Stimulated activated CD4-positive, alpha-beta T cell treated with anti-CD3 and anti-CD28 coated beads, Interleukin-2, amount 100 ng/mL, for 4 hours (primary cell): ENCODE measurements at regions not wholly inside any gene's neighbourhood (a gene's known extent, or its start where the extent isn't known, plus 50 kb on each side); places are given as distances from the start of the nearest gene placed in this dataset.

Experiments
- DNase-seq: peaks from one replicate; pipeline ENCODE4 v3.0.0-alpha.2; 2020; ENCODE audit warnings: low read depth

DNA sequence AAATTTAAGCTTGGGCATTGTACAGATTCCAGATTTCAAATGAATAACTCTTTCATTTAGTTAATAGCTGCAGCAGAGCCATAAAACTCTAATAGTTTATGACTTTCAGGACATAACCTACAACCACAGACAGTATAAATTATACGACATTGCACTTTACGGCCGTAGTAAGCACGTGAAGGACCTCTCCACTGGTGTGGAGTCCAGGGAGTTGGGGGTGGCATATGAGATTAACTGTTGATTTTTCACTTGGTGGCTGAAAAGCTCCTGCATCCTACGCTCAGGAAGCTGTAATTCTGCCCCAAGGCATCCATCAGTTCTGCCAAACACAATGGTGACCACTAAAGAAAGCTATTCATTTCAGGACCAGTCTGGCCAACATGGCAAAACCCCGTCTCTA is 376.2 kb downstream of the SOX11 start:
- no peak for DNase-seq

DNA sequence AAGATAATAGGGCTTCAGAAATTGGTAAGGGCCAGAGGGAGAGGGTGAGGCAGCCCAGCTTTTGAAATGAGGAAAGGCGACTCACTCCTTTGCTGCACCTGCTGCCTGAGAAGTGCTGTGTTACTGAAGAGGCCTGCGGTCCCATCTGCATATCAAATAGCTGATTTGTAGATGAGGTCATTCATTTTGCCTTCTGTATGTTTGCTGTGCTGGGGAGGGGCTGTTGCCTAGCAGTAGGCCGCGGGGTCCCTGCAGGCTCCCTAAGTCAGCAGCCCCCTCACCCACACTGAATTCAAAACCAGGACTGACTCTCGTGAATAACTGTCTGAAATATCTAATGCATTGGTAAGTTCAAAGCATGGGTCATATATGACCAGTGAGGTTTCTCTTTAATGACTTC is 377.2 kb downstream of the SOX11 start:
- no peak for DNase-seq

DNA sequence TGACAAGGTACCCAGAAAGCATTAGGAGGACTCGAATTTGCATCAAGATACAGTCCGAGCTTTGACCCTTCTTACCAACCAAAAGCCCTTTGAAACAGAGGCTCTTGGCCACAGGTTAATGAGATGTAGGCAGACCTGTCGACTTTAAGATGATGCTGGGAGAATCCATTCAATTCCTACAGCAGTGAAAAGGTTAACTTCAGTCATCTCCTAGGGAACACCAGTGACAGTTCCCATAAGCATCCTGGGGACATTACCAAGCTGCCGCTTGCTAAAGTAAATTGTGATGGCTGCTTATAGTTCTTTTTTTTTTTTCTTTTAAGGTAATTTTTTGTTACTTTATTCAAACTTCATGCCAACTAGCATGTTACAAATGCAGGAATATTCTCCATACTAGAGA is 379.3 kb downstream of the SOX11 start:
- no peak for DNase-seq

DNA sequence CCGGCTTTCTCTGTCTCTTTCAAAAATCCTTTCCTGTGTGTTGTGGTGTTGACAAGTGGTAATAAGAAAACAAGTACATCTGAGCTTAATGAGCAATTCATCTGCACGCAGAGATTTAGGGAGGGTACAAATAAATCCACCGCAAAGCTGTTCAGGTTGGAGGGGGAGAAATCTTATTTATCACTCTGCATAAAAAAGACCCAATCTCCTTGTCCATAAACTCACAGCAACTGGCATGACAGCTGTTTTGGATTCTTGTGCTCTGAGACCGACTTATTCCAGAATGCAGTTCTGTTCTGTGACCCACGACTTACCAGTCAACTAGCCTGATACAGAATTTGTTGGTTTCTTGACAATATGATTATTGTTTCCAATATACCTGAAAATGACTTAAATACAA is 380.1 kb downstream of the SOX11 start:
- no peak for DNase-seq

DNA sequence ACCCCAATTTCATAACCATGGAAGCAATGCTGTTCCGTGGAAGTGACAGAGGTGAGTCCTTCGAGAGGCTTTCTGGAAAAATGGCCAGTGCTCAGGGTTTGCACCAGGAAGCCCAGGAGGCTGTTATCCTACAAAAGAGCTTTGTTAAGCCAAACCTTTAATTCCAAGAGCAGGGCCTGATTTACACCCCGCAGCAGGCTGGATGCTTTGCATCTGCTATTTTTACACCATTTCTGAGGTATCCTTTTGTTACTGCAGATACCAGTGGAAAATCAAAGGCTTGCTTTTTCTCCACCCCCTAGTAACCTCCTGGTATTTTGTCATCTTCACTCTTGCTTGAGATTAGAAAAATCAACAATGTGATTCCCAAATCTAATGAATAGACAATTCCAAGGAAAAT is 380.6 kb downstream of the SOX11 start:
- no peak for DNase-seq

DNA sequence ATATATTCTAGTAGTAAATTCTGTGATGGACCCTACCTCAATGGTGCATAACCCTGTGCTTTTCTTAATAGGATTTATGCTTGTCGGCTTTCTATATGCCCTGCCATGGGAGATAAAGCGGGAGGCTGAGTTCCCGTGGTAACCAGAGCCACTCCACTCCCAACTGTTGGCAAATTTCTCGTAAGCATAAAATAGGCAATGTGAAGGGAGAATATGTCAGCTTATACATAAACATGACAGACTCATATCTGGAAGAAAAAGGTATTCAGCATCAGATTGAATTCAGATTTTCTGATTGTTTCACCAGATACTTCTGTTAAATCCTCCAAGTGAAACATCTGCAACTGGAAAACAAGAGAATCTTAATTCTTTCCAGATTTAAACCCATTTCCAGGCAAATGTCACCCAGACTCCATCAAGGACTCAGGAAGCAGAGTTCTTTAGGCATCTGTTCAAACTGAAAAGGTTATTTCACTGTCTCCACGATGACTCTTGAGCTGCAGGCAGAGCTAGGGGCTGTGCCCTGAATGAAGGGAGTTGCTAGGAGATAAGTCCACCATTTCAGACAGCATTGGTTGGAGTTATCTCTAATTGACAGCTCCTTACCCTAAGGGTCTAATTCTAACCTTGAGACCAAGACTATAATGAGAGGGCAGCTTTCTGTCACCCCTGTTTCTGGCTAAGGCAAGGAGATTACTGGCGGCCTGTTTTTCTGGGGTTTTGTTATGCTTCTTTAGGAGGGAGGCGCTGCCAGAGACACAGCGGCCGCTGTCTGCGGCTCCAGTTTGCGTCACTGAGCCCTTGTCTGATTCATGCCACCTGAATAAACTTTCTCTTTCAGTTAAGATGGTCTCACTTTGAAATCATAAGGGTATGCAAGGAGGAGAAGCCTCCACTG is 381.3 kb downstream of the SOX11 start:
- no peak for DNase-seq

DNA sequence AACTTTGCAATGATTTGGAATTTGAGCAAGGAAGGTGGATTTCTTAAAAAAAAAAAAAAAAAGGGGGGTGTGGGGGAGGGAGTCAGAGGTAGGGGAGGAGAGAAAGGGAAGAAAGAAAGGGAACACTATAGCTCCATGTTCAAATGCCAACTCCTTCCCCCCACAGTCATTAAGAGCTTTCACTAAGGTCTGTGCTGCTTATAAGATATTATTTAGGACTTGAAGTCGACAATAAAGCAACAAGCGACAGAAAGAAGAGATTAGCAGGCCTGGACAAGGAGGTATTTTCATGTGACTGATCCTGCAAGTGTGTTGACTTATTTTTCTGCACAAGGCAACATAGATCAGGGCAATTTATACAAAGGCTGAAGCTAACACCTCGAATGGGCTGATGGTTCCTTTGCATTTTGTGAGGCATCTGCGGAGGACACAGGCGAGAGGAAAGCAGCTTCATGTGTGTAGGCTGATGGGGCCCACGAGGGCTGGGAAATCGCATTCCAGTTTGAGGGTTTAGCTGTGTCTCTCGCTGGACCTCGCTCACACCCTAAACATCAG is 382.0 kb downstream of the SOX11 start:
- no peak for DNase-seq

DNA sequence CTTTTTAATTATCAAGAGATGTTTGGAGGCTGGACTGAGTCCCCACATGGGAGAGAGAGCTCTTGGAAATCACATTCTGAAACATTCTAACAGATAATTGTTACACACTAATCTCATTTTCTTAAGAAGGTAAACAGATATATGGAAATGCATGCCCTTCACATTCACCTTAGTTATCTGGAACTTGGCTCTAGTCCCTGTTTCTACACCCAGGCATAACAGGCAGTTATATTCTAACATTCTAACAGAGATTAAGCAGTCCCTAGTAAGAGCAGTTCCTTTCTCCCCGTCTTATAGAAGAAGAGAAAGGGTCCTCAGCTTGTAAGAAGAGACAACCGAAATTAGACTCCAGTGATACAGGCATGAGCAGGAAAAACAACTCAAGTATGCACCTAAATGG is 385.4 kb downstream of the SOX11 start:
- no peak for DNase-seq

DNA sequence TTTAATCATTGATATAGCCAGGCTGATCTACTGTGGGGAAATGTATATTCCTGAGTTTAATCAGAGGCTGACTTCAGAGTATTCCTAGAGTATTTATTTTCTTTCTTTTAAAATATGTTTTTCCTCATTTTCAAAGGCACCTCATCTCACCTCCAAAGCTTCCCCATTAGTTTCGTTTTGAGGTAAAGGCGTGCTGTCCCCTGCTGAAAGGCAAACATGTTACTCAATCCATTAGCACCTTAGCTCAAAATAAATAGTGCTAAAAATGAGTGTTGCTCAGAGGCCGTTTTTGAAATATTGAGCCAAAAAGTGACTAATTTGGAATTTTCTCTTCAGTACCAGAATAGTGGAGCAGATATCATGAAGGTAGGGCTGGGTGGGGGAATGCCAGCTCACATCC is 386.2 kb downstream of the SOX11 start:
- no peak for DNase-seq

DNA sequence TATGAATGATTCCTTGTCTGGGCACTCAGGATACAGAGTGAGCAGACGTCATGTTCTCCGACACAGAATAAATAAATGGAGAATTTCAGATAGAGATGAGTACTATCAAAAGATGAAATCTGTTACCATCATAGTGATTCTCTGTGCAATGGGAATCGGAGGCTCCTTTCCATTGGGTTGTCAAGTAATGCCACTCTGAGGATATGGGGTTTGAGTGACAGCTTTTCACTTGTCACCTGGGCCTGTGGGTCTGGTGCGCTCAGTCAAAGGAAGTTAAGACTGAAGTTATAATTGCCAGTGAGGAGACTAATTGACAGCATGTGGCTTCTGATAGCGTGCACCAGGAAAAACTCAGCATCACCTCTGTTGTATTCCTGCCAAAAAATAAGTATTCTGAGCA is 387.2 kb downstream of the SOX11 start:
- DNase-seq, result no peak

DNA sequence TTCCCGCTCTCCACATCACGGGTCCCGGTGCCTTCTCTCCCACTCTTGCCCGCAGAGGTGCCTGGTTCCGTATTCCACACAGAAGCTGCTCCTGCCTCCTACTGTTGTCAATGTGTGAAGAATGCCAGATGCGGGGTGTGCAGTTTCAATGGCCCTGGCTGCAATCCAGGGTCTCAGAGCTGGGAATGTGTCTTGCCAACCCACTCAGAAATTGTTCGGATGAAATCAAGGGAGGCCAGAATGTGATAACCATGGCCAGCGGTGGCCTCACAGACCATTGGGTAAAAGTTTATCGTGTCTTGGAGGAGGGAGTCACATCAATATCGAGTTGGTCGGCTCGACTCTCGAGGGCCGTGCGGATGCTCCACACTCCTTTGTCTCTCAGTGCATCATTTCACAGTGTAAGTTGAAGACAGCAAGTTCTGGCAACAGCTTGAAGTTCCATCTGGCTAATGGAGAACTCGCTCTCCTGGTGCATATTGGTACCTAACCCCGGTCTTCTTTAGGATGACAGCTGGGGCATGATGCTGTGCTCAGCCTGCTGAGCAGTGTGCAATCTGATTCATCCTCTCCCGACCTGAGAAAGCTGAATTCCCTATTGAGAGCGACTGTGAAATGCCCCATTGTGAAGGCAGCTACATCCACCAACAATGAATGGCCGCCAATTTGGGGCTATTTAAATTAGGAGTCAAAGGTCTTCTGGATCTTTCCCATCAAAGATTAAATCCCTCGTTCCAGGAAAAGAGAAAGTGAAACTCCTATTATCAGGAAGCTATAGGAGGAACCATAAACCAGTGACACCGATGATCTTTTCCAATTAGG is 389.0 kb downstream of the SOX11 start:
- no peak for DNase-seq

DNA sequence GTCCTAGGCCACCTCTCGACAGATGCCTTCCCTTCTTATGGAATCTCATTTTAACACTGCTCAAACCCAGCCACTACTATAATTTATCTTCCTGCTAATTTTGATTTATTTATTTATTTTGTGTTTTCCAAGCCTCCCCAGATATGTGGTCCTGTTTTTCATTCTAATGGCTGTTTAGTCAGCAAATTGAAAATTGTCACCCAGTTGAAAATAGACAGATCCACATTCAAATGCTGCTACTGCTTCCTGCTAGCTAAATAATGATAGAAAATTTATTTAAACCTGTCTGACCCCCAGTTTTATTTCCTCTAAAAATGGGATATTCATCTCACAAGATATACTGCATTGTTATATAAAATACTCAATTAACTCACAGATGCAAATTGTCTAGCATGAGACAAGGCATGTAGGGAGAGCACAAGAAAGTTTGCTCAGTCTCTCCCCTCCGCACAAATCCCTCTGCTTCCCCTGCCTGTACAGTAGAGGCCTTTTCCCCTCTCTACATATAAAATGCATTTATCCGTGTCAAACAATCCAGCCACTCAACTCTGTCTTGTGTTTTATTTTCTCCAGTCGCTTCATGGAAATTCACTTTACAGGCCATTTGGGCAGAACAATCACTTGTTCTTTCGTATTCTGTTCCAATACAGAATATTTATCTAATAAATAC is 389.9 kb downstream of the SOX11 start:
- no peak for DNase-seq

DNA sequence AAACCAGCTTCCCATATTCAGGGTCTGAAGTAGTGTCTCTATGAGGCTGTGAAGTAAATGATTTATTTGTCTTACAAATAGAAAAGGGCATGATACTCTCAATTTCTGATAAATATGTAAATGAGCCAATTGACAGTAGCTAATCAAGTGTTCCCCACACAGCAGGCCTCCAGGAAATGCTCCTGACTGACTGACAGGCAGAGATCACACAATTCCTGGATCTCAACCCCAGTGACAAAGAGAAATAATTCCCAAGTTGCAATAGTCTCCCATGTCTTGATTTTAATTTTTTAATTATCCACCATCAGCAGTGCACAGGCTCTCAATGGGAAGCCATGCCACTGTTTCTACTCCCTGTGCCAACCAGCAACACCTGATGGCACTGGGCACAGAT is 390.4 kb downstream of the SOX11 start:
- DNase-seq, result no peak

DNA sequence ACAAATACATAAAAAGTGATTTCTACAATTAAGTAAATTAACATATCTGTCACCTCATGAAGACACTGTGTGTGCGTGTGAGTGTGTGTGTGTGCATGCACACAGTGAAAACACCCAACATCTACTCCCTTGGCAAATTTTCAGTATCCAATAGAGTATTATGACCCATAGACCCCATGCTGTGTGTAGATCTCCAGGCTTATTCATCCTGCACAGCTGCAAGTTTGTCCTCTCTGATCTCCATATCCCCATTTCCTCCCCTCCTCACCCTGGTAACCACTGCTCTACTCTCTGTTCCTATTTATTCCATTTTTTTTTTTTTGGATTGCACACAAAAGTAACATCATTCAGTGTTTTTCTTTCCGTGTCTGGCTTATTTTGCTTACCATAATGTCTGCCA is 391.0 kb downstream of the SOX11 start:
- DNase-seq, result no peak

DNA sequence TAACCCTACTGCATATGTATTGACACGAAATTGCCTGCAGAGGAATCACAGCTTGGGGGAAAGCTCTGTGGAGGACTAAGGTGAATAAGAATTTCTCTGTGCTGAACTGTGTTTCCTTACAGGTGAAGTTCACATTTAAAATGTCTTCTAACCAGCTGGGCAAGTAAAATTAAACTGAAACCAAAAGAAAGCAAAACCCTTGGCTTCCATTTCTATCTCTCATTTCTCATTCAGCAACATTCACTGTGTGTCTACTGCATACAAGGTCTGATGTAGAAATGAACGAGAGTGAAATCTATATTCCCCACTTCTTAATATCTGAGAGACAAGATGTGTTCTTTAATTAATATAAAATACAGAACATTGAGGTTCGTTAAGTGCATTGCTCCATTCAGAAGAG is 397.3 kb downstream of the SOX11 start:
- DNase-seq, result no peak

DNA sequence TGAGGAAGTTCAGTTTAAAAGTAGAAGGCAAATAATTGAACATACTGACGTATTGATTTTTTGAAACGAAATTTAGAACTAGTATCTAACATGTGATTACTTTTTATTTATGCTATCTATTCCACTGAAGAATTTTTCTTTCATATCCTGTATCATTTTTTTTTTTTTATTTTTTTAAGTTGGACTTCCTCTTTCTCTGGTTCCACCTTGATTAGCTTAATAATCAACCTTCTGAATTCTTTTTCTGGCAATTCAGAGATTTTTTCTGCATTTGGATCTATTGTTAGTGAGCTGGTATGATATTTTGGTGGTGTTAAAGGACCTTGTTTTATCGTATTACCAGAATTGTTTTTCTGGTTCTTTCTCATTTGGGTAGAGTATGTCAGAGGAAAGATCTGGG is 411.2 kb downstream of the SOX11 start:
- DNase-seq, result no peak

DNA sequence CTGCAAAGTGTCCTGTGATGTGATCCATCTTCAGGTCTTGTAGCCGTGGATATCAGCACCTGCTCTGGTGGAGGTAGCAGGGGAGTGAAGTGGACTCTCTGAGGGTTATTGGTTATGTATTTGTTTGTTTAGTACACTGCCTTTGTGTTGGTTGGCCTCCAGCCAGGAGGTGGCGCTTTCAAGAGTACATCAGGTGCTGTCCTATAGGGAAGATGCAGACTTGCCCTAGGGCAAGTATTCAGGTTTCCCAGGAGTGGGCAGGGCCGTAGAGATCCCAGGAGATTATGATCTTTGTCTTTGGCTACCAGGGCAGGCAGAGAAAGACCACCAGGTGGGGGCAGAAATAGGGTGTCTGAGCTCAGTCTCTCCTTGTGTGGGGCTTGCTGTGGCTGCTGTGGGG is 411.8 kb downstream of the SOX11 start:
- no peak for DNase-seq

DNA sequence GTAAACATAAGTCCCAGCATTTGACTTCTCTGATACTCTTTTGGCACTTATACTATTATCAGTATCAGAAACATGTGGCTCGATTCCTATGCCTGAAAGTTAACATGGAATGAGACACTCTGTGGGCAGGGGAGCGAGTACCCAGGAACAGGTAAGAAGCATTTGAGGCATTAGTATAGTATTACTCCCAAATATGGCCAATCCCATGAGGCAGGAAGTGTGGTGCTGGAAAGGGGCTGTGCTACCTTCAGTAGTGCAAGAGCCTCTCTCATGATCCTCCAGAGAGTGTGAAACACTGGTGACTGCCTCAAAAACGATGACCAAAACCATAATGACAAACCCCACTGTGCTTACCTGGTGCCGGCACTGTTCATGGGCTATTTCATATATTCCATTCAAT is 415.1 kb downstream of the SOX11 start:
- no peak for DNase-seq

DNA sequence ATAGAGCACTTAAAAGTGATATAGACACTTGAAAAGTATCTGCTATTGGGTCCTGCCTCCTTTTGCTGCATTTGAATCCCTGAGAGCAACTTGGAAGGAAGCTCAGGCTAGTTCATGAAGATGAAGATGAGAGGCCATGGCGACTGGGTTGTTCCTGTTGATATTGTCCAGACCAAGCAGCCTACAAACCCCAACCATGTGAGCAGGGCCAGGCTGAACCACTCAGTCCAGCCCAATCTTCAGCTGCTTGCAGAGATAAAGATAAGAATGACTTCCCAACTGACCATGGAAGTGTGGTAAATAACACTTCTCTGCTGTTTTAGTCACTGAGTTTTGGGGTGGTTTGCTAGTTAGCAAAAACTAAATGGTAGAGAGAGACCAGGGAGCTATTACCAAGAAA is 417.6 kb downstream of the SOX11 start:
- DNase-seq, result no peak

DNA sequence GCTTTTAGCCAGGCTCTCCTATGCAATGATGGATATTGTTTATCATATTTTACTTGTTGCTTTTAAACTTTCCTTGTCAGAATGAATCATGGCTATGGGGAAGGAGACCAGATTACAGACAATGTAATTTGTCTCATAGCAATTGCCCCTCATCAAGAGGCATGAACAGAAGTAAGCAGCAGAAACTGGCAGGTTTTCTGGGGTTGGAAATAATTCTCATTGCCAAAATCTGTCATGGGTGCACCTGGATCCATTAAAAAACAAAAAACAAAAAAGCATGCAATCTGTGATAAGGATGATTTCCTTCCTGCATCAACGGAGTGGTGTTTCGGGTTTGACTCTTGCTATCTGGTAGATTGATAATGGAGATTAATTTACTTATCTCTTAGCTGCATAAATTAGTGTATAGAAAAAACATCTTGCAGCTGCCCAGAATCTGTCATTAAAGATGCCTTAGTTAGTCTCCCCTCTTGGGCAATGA is 419.6 kb downstream of the SOX11 start:
- DNase-seq, result no peak

DNA sequence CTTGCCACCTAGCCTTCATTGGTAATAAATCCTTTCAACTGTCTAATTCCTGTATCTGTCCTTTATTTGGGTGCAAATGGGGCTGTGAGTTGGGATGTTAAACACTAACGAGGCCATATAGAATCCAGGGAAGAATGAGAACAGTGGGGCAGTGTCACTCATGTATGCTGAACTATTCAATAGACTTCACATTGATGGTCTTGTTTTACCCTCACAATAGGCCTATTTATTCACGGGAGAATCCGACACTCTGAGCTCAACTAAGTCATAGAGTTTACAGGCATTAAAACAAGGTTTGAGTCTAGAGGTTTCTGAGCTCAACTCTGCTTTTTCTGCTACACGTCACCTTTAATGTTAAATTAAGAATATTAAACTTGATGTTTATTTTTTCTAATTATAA is 421.6 kb downstream of the SOX11 start:
- no peak for DNase-seq

DNA sequence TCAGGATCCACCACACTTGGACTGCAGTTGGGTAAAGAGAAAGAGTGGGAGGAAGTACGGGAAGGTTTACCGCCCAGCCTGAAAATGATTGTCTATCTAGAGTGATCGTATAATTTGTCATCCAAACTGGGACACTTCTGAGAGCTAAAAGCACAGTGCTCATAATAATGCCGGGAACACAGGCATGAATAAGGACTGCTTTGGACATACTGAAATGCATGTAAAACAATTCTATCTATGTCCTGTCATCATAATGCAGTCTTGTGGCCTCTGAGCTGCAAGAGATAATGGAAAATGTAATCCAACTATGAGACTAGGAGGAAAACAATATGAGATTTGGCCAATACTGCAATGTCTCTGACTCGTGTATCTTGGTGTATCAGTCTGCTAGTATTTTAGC is 435.5 kb downstream of the SOX11 start:
- no peak for DNase-seq
